ENCODE measurements at regions not wholly inside any gene's neighbourhood (a gene's known extent, or its start where the extent isn't known, plus 50 kb on each side); places are given as distances from the start of the nearest gene placed in this dataset.

DNA sequence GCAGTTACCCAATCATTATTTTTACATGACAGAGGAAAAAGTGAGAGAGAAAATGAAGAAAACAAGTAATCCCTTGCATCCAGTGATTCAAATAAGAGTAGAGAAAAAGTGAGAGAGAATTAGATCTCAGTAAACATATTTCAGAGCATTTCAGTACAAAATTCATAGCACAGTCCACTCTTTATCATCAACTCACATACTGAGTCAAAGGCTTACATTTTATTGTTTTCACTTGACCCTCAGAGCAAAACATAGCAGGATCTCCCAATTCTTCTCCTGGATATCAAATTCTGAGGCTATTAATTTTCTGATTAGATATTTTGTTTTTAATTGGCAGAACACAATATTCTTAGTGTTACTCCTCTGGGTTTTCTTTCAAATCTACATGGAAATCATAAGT, 1568.3 kb upstream of the PRR20A start:
- H3K4me3 ChIP-seq = no peak overlapping the region
- H3K27me3 ChIP-seq = no peaks in the 10 kb centered on the region
- no peak overlapping the region for H2AFZ ChIP-seq
- no peaks in the 10 kb centered on the region for H3K4me1 ChIP-seq (ENCODE audit: insufficient read depth)
- TF ChIP-seq, protein P1, sequence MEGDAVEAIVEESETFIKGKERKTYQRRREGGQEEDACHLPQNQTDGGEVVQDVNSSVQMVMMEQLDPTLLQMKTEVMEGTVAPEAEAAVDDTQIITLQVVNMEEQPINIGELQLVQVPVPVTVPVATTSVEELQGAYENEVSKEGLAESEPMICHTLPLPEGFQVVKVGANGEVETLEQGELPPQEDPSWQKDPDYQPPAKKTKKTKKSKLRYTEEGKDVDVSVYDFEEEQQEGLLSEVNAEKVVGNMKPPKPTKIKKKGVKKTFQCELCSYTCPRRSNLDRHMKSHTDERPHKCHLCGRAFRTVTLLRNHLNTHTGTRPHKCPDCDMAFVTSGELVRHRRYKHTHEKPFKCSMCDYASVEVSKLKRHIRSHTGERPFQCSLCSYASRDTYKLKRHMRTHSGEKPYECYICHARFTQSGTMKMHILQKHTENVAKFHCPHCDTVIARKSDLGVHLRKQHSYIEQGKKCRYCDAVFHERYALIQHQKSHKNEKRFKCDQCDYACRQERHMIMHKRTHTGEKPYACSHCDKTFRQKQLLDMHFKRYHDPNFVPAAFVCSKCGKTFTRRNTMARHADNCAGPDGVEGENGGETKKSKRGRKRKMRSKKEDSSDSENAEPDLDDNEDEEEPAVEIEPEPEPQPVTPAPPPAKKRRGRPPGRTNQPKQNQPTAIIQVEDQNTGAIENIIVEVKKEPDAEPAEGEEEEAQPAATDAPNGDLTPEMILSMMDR (IDR thresholded peaks at IDR 0.05; ENCODE audit: poor library complexity) = no peak
- TF ChIP-seq EZH2 (IDR thresholded peaks at IDR 0.05; ENCODE audit: borderline replicate concordance) (no peak), EZH2phosphoT487 (IDR thresholded peaks at IDR 0.05; ENCODE audit: low read depth, severe bottlenecking, unreplicated experiment) (no peak)
- H3K79me2 ChIP-seq = no peaks in the 10 kb centered on the region
- no peaks in the 10 kb centered on the region for H3K9me2 ChIP-seq (replicated peaks; ENCODE audit: insufficient read depth)
- no peak overlapping the region for H3K4me2 ChIP-seq
- H3K36me3 ChIP-seq (replicated peaks; ENCODE audit: insufficient read depth, low read depth) = no peaks in the 10 kb centered on the region
- H3K9me3 ChIP-seq (ENCODE audit: low read depth) = no peaks in the 10 kb centered on the region
- DNase-seq (ENCODE audit: low spot score) = no peak
- H4K20me1 ChIP-seq (ENCODE audit: insufficient read depth, poor library complexity, severe bottlenecking) = no peaks in the 10 kb centered on the region
- no peak overlapping the region for H3K27ac ChIP-seq

DNA sequence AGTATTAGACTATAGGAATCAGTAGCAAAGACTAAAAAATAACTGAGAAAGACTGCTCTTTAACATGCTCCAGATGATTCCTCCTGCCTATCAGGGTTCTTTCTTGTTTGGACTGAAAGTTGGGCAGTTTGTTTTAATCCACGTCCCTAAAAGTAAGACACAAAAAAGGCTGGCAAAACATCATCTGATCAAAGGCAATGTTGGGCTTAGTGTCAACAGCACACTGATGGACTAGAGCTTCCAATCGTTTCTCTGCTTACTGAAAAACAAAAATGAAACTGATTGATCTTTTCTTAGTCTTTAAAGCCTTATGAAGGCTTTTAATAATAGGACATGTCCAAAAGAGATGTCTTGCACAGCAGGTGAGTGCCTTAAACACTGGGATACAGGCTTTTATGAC, 1567.9 kb upstream of the PRR20A start:
- Histone ChIP-seq H3K27ac (no peak overlapping the region), H2AFZ (no peak overlapping the region), H3K4me3 (no peak overlapping the region), H3K4me1 (ENCODE audit: insufficient read depth) (no peaks in the 10 kb centered on the region), H4K20me1 (ENCODE audit: insufficient read depth, poor library complexity, severe bottlenecking) (no peaks in the 10 kb centered on the region), H3K79me2 (no peaks in the 10 kb centered on the region), H3K9me3 (ENCODE audit: low read depth) (no peaks in the 10 kb centered on the region), H3K36me3 (replicated peaks; ENCODE audit: insufficient read depth, low read depth) (no peaks in the 10 kb centered on the region), H3K4me2 (no peak overlapping the region), H3K27me3 (no peaks in the 10 kb centered on the region), H3K9me2 (replicated peaks; ENCODE audit: insufficient read depth) (no peaks in the 10 kb centered on the region)
- TF ChIP-seq, protein P1 (IDR thresholded peaks at IDR 0.05; ENCODE audit: poor library complexity) = no peak
- TF ChIP-seq EZH2 (IDR thresholded peaks at IDR 0.05; ENCODE audit: borderline replicate concordance) = no peak
- no peak for TF ChIP-seq EZH2phosphoT487 (IDR thresholded peaks at IDR 0.05; ENCODE audit: low read depth, severe bottlenecking, unreplicated experiment)
- DNase-seq (ENCODE audit: low spot score) = no peak
- 40% methylated on average over 2 of the region's 2 CpGs for WGBS (ENCODE audit: low lambda C conversion rate, missing lambda C conversion rate)

DNA sequence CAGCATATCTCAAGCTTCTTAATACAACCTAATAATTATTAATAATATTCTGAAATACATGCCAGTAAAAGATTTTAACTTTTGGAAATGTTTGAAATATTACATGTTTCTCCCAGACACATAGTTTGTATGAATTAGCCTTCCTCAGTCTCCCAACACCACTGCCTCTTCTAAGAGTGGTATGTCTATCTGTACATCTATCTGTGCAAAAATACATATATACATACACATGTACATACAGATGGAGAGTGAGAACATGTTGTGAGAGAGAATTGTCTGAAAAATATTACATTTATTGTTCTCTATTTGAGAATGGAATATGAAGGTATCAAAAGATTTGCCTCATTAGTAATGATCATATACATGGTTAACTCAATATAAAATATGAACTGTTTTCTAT, 1567.2 kb upstream of the PRR20A start:
- no peaks in the 10 kb centered on the region for H3K36me3 ChIP-seq (replicated peaks; ENCODE audit: insufficient read depth, low read depth)
- no peaks in the 10 kb centered on the region for H3K9me2 ChIP-seq (replicated peaks; ENCODE audit: insufficient read depth)
- H3K9me3 ChIP-seq (ENCODE audit: low read depth) = no peaks in the 10 kb centered on the region
- H2AFZ ChIP-seq = no peak overlapping the region
- DNase-seq (ENCODE audit: low spot score) = no peak
- no peak overlapping the region for H3K4me3 ChIP-seq
- TF ChIP-seq, protein P1 (IDR thresholded peaks at IDR 0.05; ENCODE audit: poor library complexity) = no peak
- TF ChIP-seq EZH2 (IDR thresholded peaks at IDR 0.05; ENCODE audit: borderline replicate concordance) (no peak), EZH2phosphoT487 (IDR thresholded peaks at IDR 0.05; ENCODE audit: low read depth, severe bottlenecking, unreplicated experiment) (no peak)
- no peaks in the 10 kb centered on the region for H3K79me2 ChIP-seq
- no peaks in the 10 kb centered on the region for H3K4me1 ChIP-seq (ENCODE audit: insufficient read depth)
- no peak overlapping the region for H3K27ac ChIP-seq
- no peak overlapping the region for H3K4me2 ChIP-seq
- no peaks in the 10 kb centered on the region for H3K27me3 ChIP-seq
- no peaks in the 10 kb centered on the region for H4K20me1 ChIP-seq (ENCODE audit: insufficient read depth, poor library complexity, severe bottlenecking)

DNA sequence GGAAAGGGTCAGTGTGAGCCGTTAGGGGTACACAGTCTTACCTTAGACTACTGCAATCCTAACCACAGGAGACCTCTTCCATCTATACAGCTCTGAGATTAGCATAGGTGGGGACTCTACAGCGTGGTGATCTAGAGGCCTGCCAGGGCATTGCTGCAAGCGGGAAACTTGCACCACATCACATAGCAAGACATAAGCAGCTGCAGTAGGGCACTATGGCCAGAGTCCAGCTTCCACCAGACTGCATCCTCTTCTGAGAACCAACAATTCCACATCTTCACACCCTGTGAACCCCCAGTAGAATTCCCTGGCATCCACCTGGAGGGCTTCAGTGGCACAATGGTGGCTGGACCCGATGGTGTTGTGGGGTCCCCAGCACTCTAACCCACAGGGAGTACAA, 1564.3 kb upstream of the PRR20A start:
- H3K4me3 ChIP-seq = no peak overlapping the region
- H2AFZ ChIP-seq = no peak overlapping the region
- DNase-seq (ENCODE audit: low spot score) = no peak
- H3K4me1 ChIP-seq (ENCODE audit: insufficient read depth) = no peaks in the 10 kb centered on the region
- H3K9me3 ChIP-seq (ENCODE audit: low read depth) = no peaks in the 10 kb centered on the region
- H3K36me3 ChIP-seq (replicated peaks; ENCODE audit: insufficient read depth, low read depth) = no peaks in the 10 kb centered on the region
- H3K79me2 ChIP-seq = no peaks in the 10 kb centered on the region
- peaks cover 3% of the 10 kb centered on the region for H3K27me3 ChIP-seq
- WGBS (ENCODE audit: low lambda C conversion rate, missing lambda C conversion rate) = 71% methylated on average over 4 of the region's 4 CpGs
- no peaks in the 10 kb centered on the region for H3K9me2 ChIP-seq (replicated peaks; ENCODE audit: insufficient read depth)
- no peak overlapping the region for H3K27ac ChIP-seq
- H3K4me2 ChIP-seq = no peak overlapping the region
- TF ChIP-seq, protein P1 (IDR thresholded peaks at IDR 0.05; ENCODE audit: poor library complexity) = no peak
- TF ChIP-seq EZH2phosphoT487 (IDR thresholded peaks at IDR 0.05; ENCODE audit: low read depth, severe bottlenecking, unreplicated experiment) (no peak), EZH2 (IDR thresholded peaks at IDR 0.05; ENCODE audit: borderline replicate concordance) (no peak)
- H4K20me1 ChIP-seq (ENCODE audit: insufficient read depth, poor library complexity, severe bottlenecking) = no peaks in the 10 kb centered on the region

Measured in hepatocyte (in vitro differentiated cells).